SK-N-SH treated with all-trans-retinoic acid at 6 μM for 48 hours (cell line): ENCODE measurements at regions not wholly inside any gene's neighbourhood (a gene's known extent, or its start where the extent isn't known, plus 50 kb on each side); places are given as distances from the start of the nearest gene placed in this dataset.
A peak's percentile ranks its signal among the peaks of the same experiment; 100 is the strongest.

ENCODE experiments used
- ATAC-seq: fragments of 200-7000 bp; cut with Tn5 transposase; 3 replicates; pipeline ENCODE4 v1.9.1; 2020; ENCODE audit warnings: mild to moderate bottlenecking, moderate library complexity
- ARNTL ChIP-seq: fragments of 450-650 bp; formaldehyde crosslinking; IDR thresholded peaks from 2 replicates; pipeline ENCODE4 v1.5.0; 2020; ENCODE audit warnings: low read depth, mild to moderate bottlenecking, moderate library complexity, borderline replicate concordance
- CSDC2 ChIP-seq: fragments of 250-450 bp; sonication (Bioruptor Pico); IDR thresholded peaks from 2 replicates; pipeline ENCODE4 v1.5.0; 2020; ENCODE audit warnings: mild to moderate bottlenecking, moderate library complexity
- CSRNP3 ChIP-seq: fragments of 250-450 bp; sonication (Bioruptor Pico); IDR thresholded peaks from 2 replicates; pipeline ENCODE4 v1.5.1; 2021; ENCODE audit warnings: mild to moderate bottlenecking, moderate library complexity
- ESRRG ChIP-seq: fragments of 250-450 bp; sonication (Bioruptor Pico); IDR thresholded peaks from 2 replicates; pipeline ENCODE4 v1.6.1; 2021; ENCODE audit warnings: mild to moderate bottlenecking
- GLIS3 ChIP-seq: fragments of 250-450 bp; sonication (Bioruptor Pico); IDR thresholded peaks from 2 replicates; pipeline ENCODE4 v1.5.0; 2020; ENCODE audit warnings: mild to moderate bottlenecking, moderate library complexity
- ISL1 ChIP-seq: fragments of 250-450 bp; sonication (Bioruptor Pico); IDR thresholded peaks from 2 replicates; pipeline ENCODE4 v2.1.2; 2022; ENCODE audit warnings: mild to moderate bottlenecking, moderate library complexity
- OSR1 ChIP-seq: fragments of 250-450 bp; sonication (Bioruptor Pico); IDR thresholded peaks from 2 replicates; pipeline ENCODE4 v1.8.0; 2022; ENCODE audit warnings: moderate library complexity, mild to moderate bottlenecking, inconsistent platforms
- PATZ1 ChIP-seq: fragments of 250-450 bp; sonication (Bioruptor Pico); IDR thresholded peaks from 2 replicates; pipeline ENCODE4 v1.8.0; 2020; ENCODE audit warnings: mild to moderate bottlenecking, moderate library complexity, borderline replicate concordance
- POU6F1 ChIP-seq: fragments of 250-450 bp; sonication (Bioruptor Pico); IDR thresholded peaks from 2 replicates; pipeline ENCODE4 v1.8.0; 2021; ENCODE audit warnings: low read depth, mild to moderate bottlenecking, moderate library complexity, borderline replicate concordance
- PPARA ChIP-seq: fragments of 250-450 bp; sonication (Bioruptor Pico); IDR thresholded peaks from 2 replicates; pipeline ENCODE4 v1.5.0; 2020; ENCODE audit warnings: mild to moderate bottlenecking, borderline replicate concordance
- RARB ChIP-seq: fragments of 250-450 bp; sonication (Bioruptor Pico); IDR thresholded peaks from 2 replicates; pipeline ENCODE4 v1.8.0; 2021; ENCODE audit warnings: mild to moderate bottlenecking, moderate library complexity
- SNAI2 ChIP-seq: fragments of 250-450 bp; sonication (Bioruptor Pico); IDR thresholded peaks from 2 replicates; pipeline ENCODE4 v1.5.0; 2020; ENCODE audit warnings: mild to moderate bottlenecking, moderate library complexity
- TCF4 ChIP-seq: fragments of 250-450 bp; sonication (Bioruptor Pico); IDR thresholded peaks from 2 replicates; pipeline ENCODE4 v1.8.0; 2021; ENCODE audit warnings: mild to moderate bottlenecking, moderate library complexity, borderline replicate concordance
- TOX ChIP-seq: fragments of 250-450 bp; sonication (Bioruptor Pico); IDR thresholded peaks from 2 replicates; pipeline ENCODE4 v1.8.0; 2021; ENCODE audit warnings: mild to moderate bottlenecking, moderate library complexity, borderline replicate concordance
- TSHZ2 ChIP-seq: fragments of 250-450 bp; sonication (Bioruptor Pico); IDR thresholded peaks from 2 replicates; pipeline ENCODE4 v1.5.0; 2020; ENCODE audit warnings: mild to moderate bottlenecking, moderate library complexity
- ZC3H10 ChIP-seq: fragments of 250-450 bp; sonication (Bioruptor Pico); IDR thresholded peaks from 2 replicates; pipeline ENCODE4 v1.5.1; 2021; ENCODE audit warnings: mild to moderate bottlenecking, moderate library complexity
- ZFP3 ChIP-seq: fragments of 250-450 bp; sonication (Bioruptor Pico); IDR thresholded peaks from 2 replicates; pipeline ENCODE4 v1.5.0; 2020; ENCODE audit warnings: mild to moderate bottlenecking, moderate library complexity
- ZFP30 ChIP-seq: fragments of 450-650 bp; formaldehyde crosslinking; IDR thresholded peaks from 2 replicates; pipeline ENCODE4 v1.5.0; 2022; ENCODE audit warnings: mild to moderate bottlenecking, moderate library complexity
- ZNF565 ChIP-seq: fragments of 450-650 bp; formaldehyde crosslinking; conservative IDR thresholded peaks from 2 replicates; pipeline ENCODE4 v1.5.0; 2020; ENCODE audit warnings: low read depth, mild to moderate bottlenecking, moderate library complexity
- ZNF70 ChIP-seq: fragments of 450-650 bp; formaldehyde crosslinking; IDR thresholded peaks from 2 replicates; pipeline ENCODE4 v1.5.0; 2020; ENCODE audit warnings: mild to moderate bottlenecking, moderate library complexity
- ZNF8 ChIP-seq: fragments of 450-650 bp; formaldehyde crosslinking; IDR thresholded peaks from 2 replicates; pipeline ENCODE4 v1.5.0; 2020; ENCODE audit warnings: mild to moderate bottlenecking, moderate library complexity

GRCh38 chr6:22467645-22468044 lies 101.7 kb upstream of the HDGFL1 start:
- TF ChIP-seq TSHZ2 (CRISPR knock-in tag): no peak
- TF ChIP-seq PPARA (CRISPR knock-in tag): no peak
- no peak for TF ChIP-seq ZC3H10 (CRISPR knock-in tag)
- TF ChIP-seq ZNF565 (CRISPR knock-in tag): no peak
- TF ChIP-seq TOX (CRISPR knock-in tag): no peak
- TF ChIP-seq TCF4 (CRISPR knock-in tag): no peak
- TF ChIP-seq GLIS3 (CRISPR knock-in tag): no peak
- TF ChIP-seq ESRRG (CRISPR knock-in tag): no peak
- no peak for TF ChIP-seq ZNF70
- TF ChIP-seq ZFP30 (CRISPR knock-in tag): no peak
- TF ChIP-seq ARNTL: no peak
- TF ChIP-seq OSR1 (CRISPR knock-in tag): no peak
- TF ChIP-seq SNAI2 (CRISPR knock-in tag): no peak
- no peak for TF ChIP-seq CSDC2
- no peak for TF ChIP-seq POU6F1 (CRISPR knock-in tag)
- no peak for TF ChIP-seq ZFP3 (CRISPR knock-in tag)
- TF ChIP-seq RARB (CRISPR knock-in tag): no peak
- no peak for TF ChIP-seq CSRNP3 (CRISPR knock-in tag)
- ATAC-seq: no peak

- ATAC-seq: no peak
- no peak for TF ChIP-seq SNAI2 (CRISPR knock-in tag)
- no peak for TF ChIP-seq OSR1 (CRISPR knock-in tag)
- TF ChIP-seq CSRNP3 (CRISPR knock-in tag): no peak
- no peak for TF ChIP-seq PATZ1 (CRISPR knock-in tag)
- TF ChIP-seq ISL1 (CRISPR knock-in tag): peak; percentile 36; the same call in 1 of the 2 replicates
- TF ChIP-seq ZFP30 (CRISPR knock-in tag): no peak
- TF ChIP-seq ZFP3 (CRISPR knock-in tag): no peak
- TF ChIP-seq ZNF8 (CRISPR knock-in tag): no peak
Measured at GRCh38 chr6:22468256-22468965, 101.0 kb upstream of the HDGFL1 start.
